ENCODE measurements at regions not wholly inside any gene's neighbourhood (a gene's known extent, or its start where the extent isn't known, plus 50 kb on each side); places are given as distances from the start of the nearest gene placed in this dataset.

GRCh38 chr21:28253338-28253737 is 739.3 kb downstream of the LTN1 start:
- TF ChIP-seq, protein P1, sequence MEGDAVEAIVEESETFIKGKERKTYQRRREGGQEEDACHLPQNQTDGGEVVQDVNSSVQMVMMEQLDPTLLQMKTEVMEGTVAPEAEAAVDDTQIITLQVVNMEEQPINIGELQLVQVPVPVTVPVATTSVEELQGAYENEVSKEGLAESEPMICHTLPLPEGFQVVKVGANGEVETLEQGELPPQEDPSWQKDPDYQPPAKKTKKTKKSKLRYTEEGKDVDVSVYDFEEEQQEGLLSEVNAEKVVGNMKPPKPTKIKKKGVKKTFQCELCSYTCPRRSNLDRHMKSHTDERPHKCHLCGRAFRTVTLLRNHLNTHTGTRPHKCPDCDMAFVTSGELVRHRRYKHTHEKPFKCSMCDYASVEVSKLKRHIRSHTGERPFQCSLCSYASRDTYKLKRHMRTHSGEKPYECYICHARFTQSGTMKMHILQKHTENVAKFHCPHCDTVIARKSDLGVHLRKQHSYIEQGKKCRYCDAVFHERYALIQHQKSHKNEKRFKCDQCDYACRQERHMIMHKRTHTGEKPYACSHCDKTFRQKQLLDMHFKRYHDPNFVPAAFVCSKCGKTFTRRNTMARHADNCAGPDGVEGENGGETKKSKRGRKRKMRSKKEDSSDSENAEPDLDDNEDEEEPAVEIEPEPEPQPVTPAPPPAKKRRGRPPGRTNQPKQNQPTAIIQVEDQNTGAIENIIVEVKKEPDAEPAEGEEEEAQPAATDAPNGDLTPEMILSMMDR (conservative IDR thresholded peaks at IDR 0.05 in 1 of 2, IDR thresholded peaks at IDR 0.05 in 1 of 2; ENCODE audit: extremely low read depth in 1 of 2, insufficient read depth in 1 of 2, low read depth in 1 of 2, low read length in 2 of 2), result no peak
- no peak for TF ChIP-seq EZH2 (IDR thresholded peaks at IDR 0.05; ENCODE audit: borderline replicate concordance, low read length)
